Liver (tissue), 8 donors: ENCODE measurements at regions not wholly inside any gene's neighbourhood (a gene's known extent, or its start where the extent isn't known, plus 50 kb on each side); places are given as distances from the start of the nearest gene placed in this dataset.

ENCODE experiments used
- DNase-seq: peaks from one replicate; pipeline ENCODE4 v3.0.0-alpha.2; 2017; ENCODE audit warnings: low spot score
- H3K27ac ChIP-seq, 2 donors: one replicate each; pipeline ENCODE4 v1.7.0; 2013; ENCODE audit warnings: inconsistent platforms in 2 of 2, low read length in 2 of 2, control low read depth in 1 of 2, low read depth in 1 of 2, mild to moderate bottlenecking in 1 of 2
- H3K27me3 ChIP-seq, 4 donors: one replicate each; pipeline versions ENCODE4 v1.6.1 to v1.7.0; 2013; ENCODE audit warnings: low read length in 3 of 4, inconsistent platforms in 1 of 4, mild to moderate bottlenecking in 1 of 4, moderate library complexity in 1 of 4; ENCODE audit not compliant: control insufficient read depth in 4 of 4, insufficient read depth in 4 of 4
- H3K36me3 ChIP-seq, 4 donors: one replicate each; pipeline versions ENCODE4 v1.6.1 to v1.7.0; 2013; ENCODE audit warnings: low read length in 3 of 4, mild to moderate bottlenecking in 3 of 4, low read depth in 1 of 4, moderate library complexity in 1 of 4; ENCODE audit not compliant: control insufficient read depth in 4 of 4, insufficient read depth in 3 of 4
- H3K4me1 ChIP-seq, 4 donors: one replicate each; pipeline versions ENCODE4 v1.6.1 to v1.7.0; 2013; ENCODE audit warnings: low read length in 3 of 4, mild to moderate bottlenecking in 3 of 4, moderate library complexity in 1 of 4; ENCODE audit not compliant: control insufficient read depth in 4 of 4, insufficient read depth in 4 of 4
- H3K4me3 ChIP-seq, 3 donors: one replicate each; pipeline versions ENCODE4 v1.6.1 to v1.7.0; 2013; ENCODE audit warnings: low read length in 3 of 3, control low read depth in 1 of 3, low read depth in 1 of 3, mild to moderate bottlenecking in 1 of 3
- H3K9ac ChIP-seq, 2 donors: one replicate each; pipeline ENCODE4 v1.7.0; 2013; ENCODE audit warnings: low read length in 2 of 2, mild to moderate bottlenecking in 2 of 2, moderate library complexity in 2 of 2, control low read depth in 1 of 2, low read depth in 1 of 2
- H3K9me3 ChIP-seq, 4 donors: one replicate each; pipeline versions ENCODE4 v1.6.1 to v1.7.0; 2013; ENCODE audit warnings: low read length in 3 of 4; ENCODE audit not compliant: control insufficient read depth in 4 of 4
- EGR1 ChIP-seq, 2 donors: IDR thresholded peaks; 2 replicates each; pipeline ENCODE4 v1.6.1; 2016 to 2018; ENCODE audit warnings: antibody characterized with exemption in 2 of 2, low read depth in 2 of 2
- FOXA2 ChIP-seq: IDR thresholded peaks from 2 replicates; pipeline ENCODE4 v1.6.1; 2016; ENCODE audit warnings: antibody characterized with exemption
- GABPA ChIP-seq, 2 donors: IDR thresholded peaks in 1 of 2; conservative IDR thresholded peaks in 1 of 2; 2 replicates each; pipeline ENCODE4 v1.6.1; 2016; ENCODE audit warnings: antibody characterized with exemption in 2 of 2, mild to moderate bottlenecking in 1 of 2, moderate library complexity in 1 of 2
- HNF4G ChIP-seq: IDR thresholded peaks from 2 replicates; pipeline ENCODE4 v1.6.1; 2016; ENCODE audit warnings: antibody characterized with exemption
- JUND ChIP-seq, 2 donors: IDR thresholded peaks; 2 replicates each; pipeline ENCODE4 v1.6.1; 2016; ENCODE audit warnings: antibody characterized with exemption in 2 of 2
- NR2F2 ChIP-seq: IDR thresholded peaks from 2 replicates; pipeline ENCODE4 v1.6.1; 2016; ENCODE audit warnings: antibody characterized with exemption
- RAD21 ChIP-seq, 2 donors: IDR thresholded peaks; 2 replicates each; pipeline ENCODE4 v1.6.1; 2016; ENCODE audit warnings: antibody characterized with exemption in 2 of 2, mild to moderate bottlenecking in 2 of 2
- RXRA ChIP-seq, 2 donors: IDR thresholded peaks; 2 replicates each; pipeline ENCODE4 v1.6.1; 2017 to 2018; ENCODE audit warnings: antibody characterized with exemption in 2 of 2, mild to moderate bottlenecking in 1 of 2
- SP1 ChIP-seq: IDR thresholded peaks from 2 replicates; pipeline ENCODE4 v1.6.1; 2018; ENCODE audit warnings: antibody characterized with exemption, mild to moderate bottlenecking
- YY1 ChIP-seq: IDR thresholded peaks from 2 replicates; pipeline ENCODE4 v1.6.1; 2016; ENCODE audit warnings: antibody characterized with exemption, mild to moderate bottlenecking
- ZBTB33 ChIP-seq: IDR thresholded peaks from 2 replicates; pipeline ENCODE4 v1.6.1; 2016; ENCODE audit warnings: antibody characterized with exemption
- WGBS: extraction: QIAGEN DNeasy Blood & Tissue Kit; methylation state at CpG from one replicate; pipeline ENCODE4 v1.1.7; 2013; 5-methylcytosine and 5-hydroxymethylcytosine counted together
- TF ChIP-seq, protein P1 (sequence below): IDR thresholded peaks from 2 replicates; pipeline ENCODE4 v1.6.1; 2016; ENCODE audit warnings: antibody characterized with exemption, mild to moderate bottlenecking
- TF ChIP-seq, protein P2 (sequence below): fragments of 150-350 bp; IDR thresholded peaks from 2 replicates; pipeline ENCODE4 v1.5.1; 2017; ENCODE audit warnings: improper control_type of control experiment, low read depth, low read length; ENCODE audit not compliant: missing input control
- donor health status: healthy.
- donor health status: healthy.
- donor health status: healthy.
- donor health status: healthy.
- donor health status: healthy.

DNA sequence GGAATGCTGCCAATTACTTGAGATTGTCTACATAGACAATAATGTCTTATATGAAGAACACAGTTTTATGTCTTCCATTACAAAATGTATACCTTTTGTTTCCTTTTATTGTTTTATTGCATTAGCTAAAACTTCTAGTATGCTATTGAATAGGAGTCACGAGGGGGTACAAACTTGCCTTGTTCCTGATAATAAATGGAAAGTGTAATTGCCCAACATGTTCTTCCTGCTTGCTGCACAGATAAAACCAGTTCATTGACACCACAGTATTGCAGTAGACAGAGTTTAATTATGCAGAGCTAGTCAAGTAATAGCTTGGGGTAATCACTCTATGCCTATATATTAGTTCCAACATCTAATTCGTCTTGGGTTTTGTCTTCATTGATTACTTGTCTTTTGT lies 1276.2 kb upstream of the NRXN1 start (continued):
- TF ChIP-seq, protein P1, sequence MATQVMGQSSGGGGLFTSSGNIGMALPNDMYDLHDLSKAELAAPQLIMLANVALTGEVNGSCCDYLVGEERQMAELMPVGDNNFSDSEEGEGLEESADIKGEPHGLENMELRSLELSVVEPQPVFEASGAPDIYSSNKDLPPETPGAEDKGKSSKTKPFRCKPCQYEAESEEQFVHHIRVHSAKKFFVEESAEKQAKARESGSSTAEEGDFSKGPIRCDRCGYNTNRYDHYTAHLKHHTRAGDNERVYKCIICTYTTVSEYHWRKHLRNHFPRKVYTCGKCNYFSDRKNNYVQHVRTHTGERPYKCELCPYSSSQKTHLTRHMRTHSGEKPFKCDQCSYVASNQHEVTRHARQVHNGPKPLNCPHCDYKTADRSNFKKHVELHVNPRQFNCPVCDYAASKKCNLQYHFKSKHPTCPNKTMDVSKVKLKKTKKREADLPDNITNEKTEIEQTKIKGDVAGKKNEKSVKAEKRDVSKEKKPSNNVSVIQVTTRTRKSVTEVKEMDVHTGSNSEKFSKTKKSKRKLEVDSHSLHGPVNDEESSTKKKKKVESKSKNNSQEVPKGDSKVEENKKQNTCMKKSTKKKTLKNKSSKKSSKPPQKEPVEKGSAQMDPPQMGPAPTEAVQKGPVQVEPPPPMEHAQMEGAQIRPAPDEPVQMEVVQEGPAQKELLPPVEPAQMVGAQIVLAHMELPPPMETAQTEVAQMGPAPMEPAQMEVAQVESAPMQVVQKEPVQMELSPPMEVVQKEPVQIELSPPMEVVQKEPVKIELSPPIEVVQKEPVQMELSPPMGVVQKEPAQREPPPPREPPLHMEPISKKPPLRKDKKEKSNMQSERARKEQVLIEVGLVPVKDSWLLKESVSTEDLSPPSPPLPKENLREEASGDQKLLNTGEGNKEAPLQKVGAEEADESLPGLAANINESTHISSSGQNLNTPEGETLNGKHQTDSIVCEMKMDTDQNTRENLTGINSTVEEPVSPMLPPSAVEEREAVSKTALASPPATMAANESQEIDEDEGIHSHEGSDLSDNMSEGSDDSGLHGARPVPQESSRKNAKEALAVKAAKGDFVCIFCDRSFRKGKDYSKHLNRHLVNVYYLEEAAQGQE: no peak

- no peak for DNase-seq
- no peaks in the 10 kb centered on the region for H3K27me3 ChIP-seq
- H3K27ac ChIP-seq: no peak overlapping the region
- no peaks in the 10 kb centered on the region for H3K4me1 ChIP-seq
- no peak overlapping the region for H3K4me3 ChIP-seq
- WGBS: 39% methylated on average over 1 of the region's 1 CpG
- H3K9me3 ChIP-seq: peaks cover 0 to 8% (median 0%) of the 10 kb centered on the region in 4 donors
- H3K9ac ChIP-seq: no peak overlapping the region
- no peak for TF ChIP-seq YY1
- TF ChIP-seq, protein P1: no peak
- TF ChIP-seq GABPA (IDR thresholded peaks at IDR 0.05 in 1 of 2, conservative IDR thresholded peaks at IDR 0.05 in 1 of 2): no peak
- TF ChIP-seq HNF4G: no peak
- TF ChIP-seq JUND (IDR thresholded peaks at IDR 0.05): no peak
- H3K36me3 ChIP-seq: no peaks in the 10 kb centered on the region
Measured at GRCh38 chr2:52294628-52295027, 1262.7 kb upstream of the NRXN1 start.

GRCh38 chr2:52292801-52293200 lies 1260.9 kb upstream of the NRXN1 start:
- H3K27me3 ChIP-seq: no peaks in the 10 kb centered on the region
- no peak for DNase-seq
- no peak overlapping the region for H3K27ac ChIP-seq
- no peaks in the 10 kb centered on the region for H3K36me3 ChIP-seq
- no peaks in the 10 kb centered on the region for H3K4me1 ChIP-seq
- no peak overlapping the region for H3K4me3 ChIP-seq
- TF ChIP-seq EGR1 (IDR thresholded peaks at IDR 0.05; ENCODE audit: low read depth in 2 of 2): no peak
- no peak for TF ChIP-seq NR2F2
- TF ChIP-seq FOXA2: no peak
- TF ChIP-seq RAD21 (IDR thresholded peaks at IDR 0.05): no peak
- TF ChIP-seq RXRA (IDR thresholded peaks at IDR 0.05): no peak
- TF ChIP-seq, protein P1: no peak
- TF ChIP-seq, protein P2, sequence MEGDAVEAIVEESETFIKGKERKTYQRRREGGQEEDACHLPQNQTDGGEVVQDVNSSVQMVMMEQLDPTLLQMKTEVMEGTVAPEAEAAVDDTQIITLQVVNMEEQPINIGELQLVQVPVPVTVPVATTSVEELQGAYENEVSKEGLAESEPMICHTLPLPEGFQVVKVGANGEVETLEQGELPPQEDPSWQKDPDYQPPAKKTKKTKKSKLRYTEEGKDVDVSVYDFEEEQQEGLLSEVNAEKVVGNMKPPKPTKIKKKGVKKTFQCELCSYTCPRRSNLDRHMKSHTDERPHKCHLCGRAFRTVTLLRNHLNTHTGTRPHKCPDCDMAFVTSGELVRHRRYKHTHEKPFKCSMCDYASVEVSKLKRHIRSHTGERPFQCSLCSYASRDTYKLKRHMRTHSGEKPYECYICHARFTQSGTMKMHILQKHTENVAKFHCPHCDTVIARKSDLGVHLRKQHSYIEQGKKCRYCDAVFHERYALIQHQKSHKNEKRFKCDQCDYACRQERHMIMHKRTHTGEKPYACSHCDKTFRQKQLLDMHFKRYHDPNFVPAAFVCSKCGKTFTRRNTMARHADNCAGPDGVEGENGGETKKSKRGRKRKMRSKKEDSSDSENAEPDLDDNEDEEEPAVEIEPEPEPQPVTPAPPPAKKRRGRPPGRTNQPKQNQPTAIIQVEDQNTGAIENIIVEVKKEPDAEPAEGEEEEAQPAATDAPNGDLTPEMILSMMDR: no peak
- no peak for TF ChIP-seq ZBTB33
- no peak for TF ChIP-seq SP1
- no peak overlapping the region for H3K9ac ChIP-seq
- H3K9me3 ChIP-seq: no peaks in the 10 kb centered on the region
- WGBS: 77% methylated on average over 1 of the region's 1 CpG
